T-helper 17 cell (primary cell): ENCODE measurements at regions not wholly inside any gene's neighbourhood (a gene's known extent, or its start where the extent isn't known, plus 50 kb on each side); places are given as distances from the start of the nearest gene placed in this dataset.
"Not testable (repeated sequence)": the region's sequence is repeated elsewhere in the genome, so short reads cannot be mapped to it uniquely, and the experiment has no call there.

ENCODE experiments used
- ATAC-seq: fragments of 150-1000 bp; cut with Tn5 transposase; 2 replicates; pipeline ENCODE4 v1.10.0; 2021; ENCODE audit warnings: mild to moderate bottlenecking, moderate library complexity
- DNase-seq, 3 donors: peaks; one replicate each; pipeline versions ENCODE4 v3.0.0 to v3.0.0-alpha.2; 2020 to 2021
- H3K9me3 ChIP-seq: one replicate; pipeline ENCODE4 v1.7.0; 2013; ENCODE audit warnings: low read length, mild to moderate bottlenecking; ENCODE audit not compliant: control insufficient read depth, poor library complexity, severe bottlenecking
- H3K27ac Mint-ChIP-seq: one replicate; pipeline ENCODE4 v1.8.0; 2022; ENCODE audit warnings: mild to moderate bottlenecking, moderate library complexity, mixed read lengths
- H3K27me3 Mint-ChIP-seq: one replicate; pipeline ENCODE4 v1.8.0; 2022; ENCODE audit warnings: mixed read lengths
- H3K36me3 Mint-ChIP-seq: one replicate; pipeline ENCODE4 v1.8.0; 2022; ENCODE audit warnings: low read depth, mixed read lengths
- H3K4me1 Mint-ChIP-seq: one replicate; pipeline ENCODE4 v1.8.0; 2022; ENCODE audit warnings: mild to moderate bottlenecking, mixed read lengths
- H3K4me3 Mint-ChIP-seq: one replicate; pipeline ENCODE4 v1.8.0; 2022; ENCODE audit warnings: mild to moderate bottlenecking, moderate library complexity, mixed read lengths

DNA sequence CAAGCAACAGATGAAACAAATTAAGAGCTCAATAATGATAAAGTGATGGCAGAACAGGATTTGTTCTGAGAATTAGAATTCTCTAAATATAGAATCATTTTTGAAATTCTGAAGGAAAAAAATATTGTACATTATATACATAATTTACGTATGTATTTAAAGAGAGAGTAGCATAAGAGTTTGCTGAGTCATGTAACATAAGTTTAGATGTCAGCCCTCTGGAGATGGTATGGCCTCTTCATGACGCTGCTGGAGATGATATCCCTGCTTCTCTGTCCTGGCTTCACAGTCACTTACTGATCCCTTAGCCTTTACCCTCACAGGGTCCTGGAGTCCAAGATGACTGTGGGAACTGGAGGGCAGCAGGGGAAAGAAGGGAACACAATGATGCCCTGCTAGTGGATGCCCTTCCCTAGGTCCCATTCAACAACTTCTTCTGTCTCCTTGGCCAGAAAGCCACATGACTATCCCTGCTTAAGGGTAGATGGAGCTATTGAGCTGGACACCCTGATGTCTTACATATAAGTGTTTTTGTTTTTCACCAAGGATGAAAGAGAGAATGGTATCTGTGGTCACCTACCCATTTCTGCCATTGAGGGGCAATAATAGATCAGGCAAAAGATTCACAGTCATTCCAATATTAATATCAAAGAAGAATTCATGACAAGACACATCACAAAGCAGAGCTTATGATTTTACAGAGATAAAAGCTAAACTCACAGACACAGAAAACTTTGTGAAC, 753.1 kb downstream of the TBC1D22A start:
- Mint-ChIP-seq H3K36me3 (no peaks in the 10 kb centered on the region), H3K27ac (no peak overlapping the region), H3K27me3 (peaks cover 5% of the 10 kb centered on the region), H3K4me1 (no peaks in the 10 kb centered on the region), H3K4me3 (no peak overlapping the region)
- H3K9me3 ChIP-seq, result no peaks in the 10 kb centered on the region
- ATAC-seq, result no peak
- no peak for DNase-seq

GRCh38 chr22:47512617-47513016, 750.2 kb downstream of the TBC1D22A start:
- H3K9me3 ChIP-seq, result no peaks in the 10 kb centered on the region
- DNase-seq, result no peak
- H3K27me3 Mint-ChIP-seq, result no peaks in the 10 kb centered on the region
- H3K36me3 Mint-ChIP-seq, result no peaks in the 10 kb centered on the region
- no peaks in the 10 kb centered on the region for H3K4me1 Mint-ChIP-seq
- ATAC-seq, result no peak
- no peak overlapping the region for H3K27ac Mint-ChIP-seq
- no peak overlapping the region for H3K4me3 Mint-ChIP-seq

- Mint-ChIP-seq H3K27ac (no peak overlapping the region), H3K4me3 (no peak overlapping the region), H3K27me3 (no peaks in the 10 kb centered on the region), H3K36me3 (no peaks in the 10 kb centered on the region), H3K4me1 (no peaks in the 10 kb centered on the region)
- DNase-seq, result no peak
- ATAC-seq, result no peak
- no peaks in the 10 kb centered on the region for H3K9me3 ChIP-seq
These were observed 742.5 kb downstream of the TBC1D22A start for GRCh38 chr22:47504962-47505361.

DNA sequence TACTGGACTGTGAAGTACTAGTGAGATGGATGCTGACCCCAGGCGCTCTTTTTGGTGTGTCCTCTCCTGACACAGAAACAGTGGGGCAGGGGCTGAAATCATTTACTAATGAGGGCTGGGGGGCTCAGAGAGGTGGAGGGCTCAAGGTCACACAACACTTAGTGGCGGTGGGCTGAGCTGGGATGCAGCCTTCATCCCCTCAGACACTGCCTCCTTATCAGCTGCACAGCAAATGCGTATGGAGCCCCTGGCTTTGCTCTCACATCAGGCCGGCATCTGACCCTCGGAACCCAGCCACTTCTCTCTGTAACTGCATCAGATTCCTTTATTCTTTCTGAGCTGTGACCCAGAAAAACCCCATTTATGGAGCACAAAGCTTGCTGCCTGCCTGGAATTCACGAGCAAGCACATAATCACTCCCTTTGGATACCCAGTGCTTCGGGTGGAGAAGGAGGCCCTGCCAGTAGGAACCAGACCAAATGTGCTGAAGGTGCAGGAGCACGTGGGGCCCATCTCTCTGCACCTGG, 736.6 kb downstream of the TBC1D22A start:
- no peaks in the 10 kb centered on the region for H3K9me3 ChIP-seq
- DNase-seq, result no peak

GRCh38 chr22:47497666-47498065, 735.2 kb downstream of the TBC1D22A start:
- DNase-seq (no peak), ATAC-seq (no peak)
- Mint-ChIP-seq H3K36me3 (no peaks in the 10 kb centered on the region), H3K4me3 (no peak overlapping the region), H3K4me1 (peaks cover 10% of the 10 kb centered on the region), H3K27ac (no peak overlapping the region), H3K27me3 (no peaks in the 10 kb centered on the region)
- H3K9me3 ChIP-seq, result no peaks in the 10 kb centered on the region

More for the DNA sequence above, 736.6 kb downstream of the TBC1D22A start:
- no peaks in the 10 kb centered on the region for H3K36me3 Mint-ChIP-seq
- no peak for ATAC-seq
- no peaks in the 10 kb centered on the region for H3K27me3 Mint-ChIP-seq
- peaks cover 8% of the 10 kb centered on the region for H3K4me1 Mint-ChIP-seq
- no peak overlapping the region for H3K27ac Mint-ChIP-seq
- no peak overlapping the region for H3K4me3 Mint-ChIP-seq

DNA sequence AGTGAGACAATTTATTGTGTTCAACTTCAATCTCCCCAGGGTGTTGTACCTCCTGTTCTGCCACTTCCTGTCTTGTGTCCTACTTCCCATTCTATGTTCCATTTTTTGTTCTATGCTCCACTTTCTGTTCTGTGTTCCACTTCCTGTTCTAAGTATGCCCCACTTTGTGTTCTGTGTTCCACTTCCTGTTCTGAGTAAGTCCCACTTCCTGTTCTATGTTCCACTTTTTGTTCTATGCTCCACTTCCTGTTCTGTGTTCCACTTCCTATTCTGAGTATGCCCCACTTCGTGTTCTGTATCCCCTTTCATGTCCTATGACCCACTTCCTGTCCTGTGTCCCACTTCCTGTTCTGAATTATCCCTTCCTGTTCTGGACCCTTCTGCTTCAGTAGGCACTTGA, 732.7 kb downstream of the TBC1D22A start:
- ATAC-seq (peak; percentile 78), DNase-seq (no peak)
- no peaks in the 10 kb centered on the region for H3K9me3 ChIP-seq
- Mint-ChIP-seq H3K4me1 (peaks cover 10% of the 10 kb centered on the region), H3K4me3 (peak overlapping the region; percentile 3), H3K27ac (no peak overlapping the region), H3K36me3 (no peaks in the 10 kb centered on the region), H3K27me3 (no peaks in the 10 kb centered on the region)

DNA sequence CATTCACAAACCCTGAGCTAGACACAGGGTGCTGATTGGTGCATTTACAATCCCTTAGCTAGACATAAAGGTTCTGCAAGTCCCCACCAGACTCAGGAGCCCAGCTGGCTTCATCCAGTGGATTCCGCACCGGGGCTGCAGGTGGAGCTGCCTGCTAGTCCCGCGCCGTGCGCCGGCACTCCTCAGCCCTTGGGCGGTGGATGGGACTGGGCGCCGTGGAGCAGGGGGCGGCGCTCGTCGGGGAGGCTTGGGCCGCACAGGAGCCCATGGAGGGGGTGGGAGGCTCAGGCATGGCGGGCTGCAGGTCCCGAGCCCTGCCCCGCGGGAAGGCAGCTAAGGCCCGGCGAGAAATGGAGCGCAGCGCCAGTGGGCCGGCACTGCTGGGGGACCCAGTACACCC, 725.7 kb downstream of the TBC1D22A start:
- not testable (repeated sequence) for ATAC-seq, H3K27ac Mint-ChIP-seq, H3K9me3 ChIP-seq, H3K27me3 Mint-ChIP-seq, H3K4me1 Mint-ChIP-seq, DNase-seq, H3K36me3 Mint-ChIP-seq, H3K4me3 Mint-ChIP-seq

GRCh38 chr22:47486569-47487312, 724.3 kb downstream of the TBC1D22A start:
- no peaks in the 10 kb centered on the region for H3K36me3 Mint-ChIP-seq
- peak overlapping the region; percentile 86 for H3K4me3 Mint-ChIP-seq
- DNase-seq (no peak), ATAC-seq (no peak)
- no peaks in the 10 kb centered on the region for H3K9me3 ChIP-seq
- peak overlapping the region; percentile 85 for H3K27ac Mint-ChIP-seq
- H3K4me1 Mint-ChIP-seq, result peaks cover 9% of the 10 kb centered on the region
- H3K27me3 Mint-ChIP-seq, result peaks cover 8% of the 10 kb centered on the region

GRCh38 chr22:47484960-47485569, 722.6 kb downstream of the TBC1D22A start:
- H3K9me3 ChIP-seq, result no peaks in the 10 kb centered on the region
- Mint-ChIP-seq H3K36me3 (no peaks in the 10 kb centered on the region), H3K4me3 (peak overlapping the region; percentile 86), H3K27me3 (peaks cover 10% of the 10 kb centered on the region), H3K4me1 (peaks cover 9% of the 10 kb centered on the region), H3K27ac (peak overlapping the region; percentile 85)
- DNase-seq (no peak), ATAC-seq (peak; percentile 40)

GRCh38 chr22:47476231-47476630, 713.8 kb downstream of the TBC1D22A start:
- peaks cover 18% of the 10 kb centered on the region for H3K27me3 Mint-ChIP-seq

DNA sequence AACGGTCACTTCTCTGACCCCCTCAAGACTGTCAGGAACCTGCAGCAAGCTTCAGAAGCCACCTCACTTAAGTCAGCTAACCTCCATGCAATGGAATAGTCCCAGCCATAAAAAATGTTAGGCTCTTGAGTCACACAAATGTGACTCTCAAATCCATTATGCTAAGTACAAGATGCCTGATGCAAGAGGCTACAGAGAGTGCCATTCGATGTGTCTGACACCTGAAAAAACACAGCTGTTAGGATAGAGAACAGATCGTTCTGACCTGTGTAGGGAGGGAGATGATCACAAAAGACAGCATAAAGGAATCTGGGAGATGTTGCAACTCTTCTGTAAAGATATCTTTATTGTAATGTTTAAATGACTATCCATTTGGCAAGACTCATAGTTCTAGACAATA, 712.4 kb downstream of the TBC1D22A start:
- ATAC-seq (no peak), DNase-seq (no peak)
- Mint-ChIP-seq H3K27me3 (peaks cover 13% of the 10 kb centered on the region), H3K4me3 (peak overlapping the region; percentile 87), H3K27ac (peak overlapping the region; percentile 57), H3K36me3 (peaks cover 3% of the 10 kb centered on the region), H3K4me1 (peaks cover 17% of the 10 kb centered on the region)
- H3K9me3 ChIP-seq, result no peaks in the 10 kb centered on the region

More at GRCh38 chr22:47476231-47476630, 713.8 kb downstream of the TBC1D22A start:
- ATAC-seq (no peak), DNase-seq (no peak)
- Mint-ChIP-seq H3K36me3 (peaks cover 3% of the 10 kb centered on the region), H3K27ac (no peak overlapping the region), H3K4me3 (no peak overlapping the region), H3K4me1 (peaks cover 17% of the 10 kb centered on the region)
- no peaks in the 10 kb centered on the region for H3K9me3 ChIP-seq

DNA sequence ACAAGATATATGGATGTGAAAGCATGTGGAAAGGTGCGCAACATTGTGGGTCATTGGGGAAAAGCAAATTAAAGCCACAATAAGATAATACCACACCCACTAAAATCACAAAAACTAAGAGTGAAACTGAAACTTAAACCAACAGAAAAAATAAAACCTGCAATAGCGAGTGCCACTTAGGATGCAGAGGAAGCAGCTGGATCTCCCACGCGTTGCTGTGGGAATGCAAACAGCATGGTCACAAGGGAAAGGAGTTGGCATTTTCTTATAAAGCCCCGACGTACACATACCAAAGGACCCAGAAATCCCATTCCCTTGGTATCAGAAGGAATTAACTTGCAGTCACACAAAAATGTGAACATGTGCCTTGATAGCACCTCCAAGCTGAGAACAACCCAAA, 712.0 kb downstream of the TBC1D22A start:
- DNase-seq (no peak), ATAC-seq (no peak)
- peaks cover 3% of the 10 kb centered on the region for H3K36me3 Mint-ChIP-seq
- H3K27ac Mint-ChIP-seq, result peak overlapping the region; percentile 57
- H3K4me3 Mint-ChIP-seq, result peak overlapping the region; percentile 87
- no peaks in the 10 kb centered on the region for H3K9me3 ChIP-seq
- H3K27me3 Mint-ChIP-seq, result peaks cover 13% of the 10 kb centered on the region
- H3K4me1 Mint-ChIP-seq, result peaks cover 17% of the 10 kb centered on the region

- peaks cover 6% of the 10 kb centered on the region for H3K27me3 Mint-ChIP-seq
- no peak for DNase-seq
- H3K27ac Mint-ChIP-seq, result no peak overlapping the region
- peaks cover 17% of the 10 kb centered on the region for H3K4me1 Mint-ChIP-seq
- no peak for ATAC-seq
- H3K9me3 ChIP-seq, result no peaks in the 10 kb centered on the region
- no peak overlapping the region for H3K4me3 Mint-ChIP-seq
- H3K36me3 Mint-ChIP-seq, result no peaks in the 10 kb centered on the region
These were observed 710.2 kb downstream of the TBC1D22A start for GRCh38 chr22:47472636-47473035.
